HG03460 (cell line): ENCODE measurements at regions not wholly inside any gene's neighbourhood (a gene's known extent, or its start where the extent isn't known, plus 50 kb on each side); places are given as distances from the start of the nearest gene placed in this dataset.
A peak's percentile ranks its signal among the peaks of the same experiment; 100 is the strongest.
"Not testable (repeated sequence)": the region's sequence is repeated elsewhere in the genome, so short reads cannot be mapped to it uniquely, and the experiment has no call there.

Source experiments
- ATAC-seq: cut with Tn5 transposase; IDR thresholded peaks from one replicate; pipeline ENCODE4 v1.9.1; 2021; ENCODE audit not compliant: unreplicated experiment

GRCh38 chr1:228796945-228797344 is 61.7 kb downstream of the RHOU start:
- ATAC-seq = not testable (repeated sequence)

GRCh38 chr1:228798035-228798434 is 62.8 kb downstream of the RHOU start:
- ATAC-seq = no peak

GRCh38 chr1:228798548-228798947 is 63.3 kb downstream of the RHOU start:
- no peak for ATAC-seq

GRCh38 chr1:228799924-228800323 is 64.6 kb downstream of the RHOU start:
- ATAC-seq = no peak

GRCh38 chr1:228801068-228801467 is 65.8 kb downstream of the RHOU start:
- no peak for ATAC-seq

GRCh38 chr1:228802386-228803220 is 67.3 kb downstream of the RHOU start:
- ATAC-seq = no peak

GRCh38 chr1:228803421-228803820 is 68.1 kb downstream of the RHOU start:
- ATAC-seq = no peak

GRCh38 chr1:228804173-228804572 is 68.9 kb downstream of the RHOU start:
- ATAC-seq = no peak

- peak; percentile 59 for ATAC-seq
Measured at GRCh38 chr1:228804640-228805413, 69.5 kb downstream of the RHOU start.

GRCh38 chr1:228807904-228808605 is 72.8 kb downstream of the RHOU start:
- no peak for ATAC-seq

GRCh38 chr1:228809621-228810394 is 74.5 kb downstream of the RHOU start:
- ATAC-seq = no peak

GRCh38 chr1:228810395-228810758 is 75.1 kb downstream of the RHOU start:
- no peak for ATAC-seq

- peak; percentile 54 for ATAC-seq
Measured at GRCh38 chr1:228810878-228811711, 75.8 kb downstream of the RHOU start.

- ATAC-seq = no peak
Measured at GRCh38 chr1:228811712-228812305, 76.5 kb downstream of the RHOU start.

GRCh38 chr1:228812961-228813360 is 77.7 kb downstream of the RHOU start:
- no peak for ATAC-seq

- ATAC-seq = no peak
Measured at GRCh38 chr1:228814176-228814575, 78.9 kb downstream of the RHOU start.

GRCh38 chr1:228818296-228818695 is 83.0 kb downstream of the RHOU start:
- no peak for ATAC-seq

- ATAC-seq = no peak
Measured at GRCh38 chr1:228818928-228819630, 83.8 kb downstream of the RHOU start.

- ATAC-seq = no peak
Measured at GRCh38 chr1:228821252-228821651, 86.0 kb downstream of the RHOU start.
